22Rv1 (cell line): ENCODE measurements at regions not wholly inside any gene's neighbourhood (a gene's known extent, or its start where the extent isn't known, plus 50 kb on each side); places are given as distances from the start of the nearest gene placed in this dataset.

ENCODE experiments used
- H3K27ac ChIP-seq: fragments of 450-650 bp; 2 replicates; pipeline ENCODE4 v1.5.1; 2017
- ZFX ChIP-seq: fragments of 450-650 bp; IDR thresholded peaks from 2 replicates; pipeline ENCODE4 v1.6.1; 2017; ENCODE audit warnings: antibody characterized with exemption, borderline replicate concordance
- TF ChIP-seq, protein P1 (sequence below): fragments of 450-650 bp; IDR thresholded peaks from 2 replicates; pipeline ENCODE4 v1.5.1; 2017; ENCODE audit warnings: mild to moderate bottlenecking

DNA sequence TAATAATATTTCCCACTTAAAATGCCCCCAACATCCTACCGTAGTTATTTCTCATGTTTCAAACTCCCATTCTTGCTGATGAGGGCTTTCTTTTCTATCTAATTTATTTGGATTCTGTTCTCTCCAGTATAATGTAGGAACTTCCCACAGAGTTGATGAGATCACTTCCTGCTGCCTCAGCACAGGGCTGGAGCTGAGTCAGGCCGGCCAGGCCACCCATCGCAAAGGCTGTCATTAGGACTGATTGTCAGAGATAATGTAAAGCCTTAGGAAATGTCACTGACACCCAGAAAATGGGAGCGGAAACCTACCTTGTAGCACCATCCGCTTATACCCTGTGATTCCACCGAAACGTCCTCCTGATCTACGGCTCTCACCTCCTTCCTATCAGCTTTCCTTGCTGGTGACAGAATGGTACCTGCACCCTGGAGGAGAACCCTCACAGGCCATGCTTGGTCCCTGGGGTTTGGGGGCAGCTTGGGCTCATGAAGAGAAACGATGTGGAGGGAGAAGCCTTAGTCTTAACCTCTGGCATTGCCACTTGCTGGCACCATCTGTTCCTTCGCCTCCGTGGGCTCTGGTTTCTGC is 672.8 kb upstream of the ID2 start:
- no peak for TF ChIP-seq ZFX
- TF ChIP-seq, protein P1, sequence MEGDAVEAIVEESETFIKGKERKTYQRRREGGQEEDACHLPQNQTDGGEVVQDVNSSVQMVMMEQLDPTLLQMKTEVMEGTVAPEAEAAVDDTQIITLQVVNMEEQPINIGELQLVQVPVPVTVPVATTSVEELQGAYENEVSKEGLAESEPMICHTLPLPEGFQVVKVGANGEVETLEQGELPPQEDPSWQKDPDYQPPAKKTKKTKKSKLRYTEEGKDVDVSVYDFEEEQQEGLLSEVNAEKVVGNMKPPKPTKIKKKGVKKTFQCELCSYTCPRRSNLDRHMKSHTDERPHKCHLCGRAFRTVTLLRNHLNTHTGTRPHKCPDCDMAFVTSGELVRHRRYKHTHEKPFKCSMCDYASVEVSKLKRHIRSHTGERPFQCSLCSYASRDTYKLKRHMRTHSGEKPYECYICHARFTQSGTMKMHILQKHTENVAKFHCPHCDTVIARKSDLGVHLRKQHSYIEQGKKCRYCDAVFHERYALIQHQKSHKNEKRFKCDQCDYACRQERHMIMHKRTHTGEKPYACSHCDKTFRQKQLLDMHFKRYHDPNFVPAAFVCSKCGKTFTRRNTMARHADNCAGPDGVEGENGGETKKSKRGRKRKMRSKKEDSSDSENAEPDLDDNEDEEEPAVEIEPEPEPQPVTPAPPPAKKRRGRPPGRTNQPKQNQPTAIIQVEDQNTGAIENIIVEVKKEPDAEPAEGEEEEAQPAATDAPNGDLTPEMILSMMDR: no peak
- H3K27ac ChIP-seq: no peak overlapping the region

DNA sequence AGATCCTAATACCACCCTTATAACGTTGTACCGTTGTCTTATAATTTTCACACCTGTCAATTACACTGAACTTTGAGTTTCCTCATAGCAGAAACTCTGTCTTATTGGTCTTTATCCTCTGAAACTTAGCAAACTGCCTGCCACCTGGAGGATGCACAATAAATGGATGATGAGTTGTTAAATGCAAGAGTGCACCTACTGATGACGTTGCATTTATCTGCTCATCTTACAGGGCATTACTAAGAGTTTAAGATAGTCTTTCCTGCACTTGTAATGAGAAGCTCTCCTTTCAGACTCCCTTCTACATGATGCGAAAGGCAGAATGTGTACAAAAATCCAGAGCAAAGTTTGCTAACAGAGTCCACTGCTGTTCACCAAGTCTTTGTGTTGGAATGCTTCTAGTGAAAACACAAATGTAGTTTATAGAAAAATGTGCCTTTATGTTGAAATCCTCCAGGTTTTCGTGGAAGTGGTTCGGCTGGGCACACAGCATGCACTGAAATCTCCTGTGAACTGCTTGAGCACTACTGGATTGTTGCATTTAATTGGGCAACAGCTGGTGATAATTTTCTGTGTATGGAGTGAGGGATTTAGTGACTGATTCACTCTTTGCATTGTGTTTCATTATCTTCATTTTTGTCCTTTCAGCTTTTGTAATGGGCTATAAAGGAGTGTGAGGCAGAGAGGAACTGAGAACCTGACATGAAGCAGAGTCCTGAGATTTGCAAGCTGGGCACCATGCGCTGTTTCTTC is 665.8 kb upstream of the ID2 start:
- no peak overlapping the region for H3K27ac ChIP-seq

DNA sequence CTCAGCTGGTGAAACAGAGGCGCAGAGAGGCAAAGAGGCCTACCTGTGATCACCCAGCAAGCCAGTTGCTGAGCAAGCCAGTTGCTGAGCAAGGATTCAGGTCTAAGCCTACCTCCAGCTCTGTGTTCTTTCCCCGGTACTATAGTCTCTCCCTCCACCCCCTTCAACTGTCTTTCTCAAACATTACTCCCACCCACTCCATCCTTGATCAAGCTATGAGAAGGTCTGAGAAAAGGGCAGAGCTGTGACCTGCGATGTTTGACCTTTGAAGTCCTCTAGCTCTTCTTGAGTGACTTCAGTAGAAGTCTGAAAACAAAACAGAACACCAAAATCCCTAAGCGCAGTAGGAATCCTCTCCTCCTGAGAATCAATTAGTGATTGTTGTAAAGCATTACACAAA is 665.2 kb upstream of the ID2 start:
- TF ChIP-seq, protein P1: no peak
- TF ChIP-seq ZFX: no peak
- no peak overlapping the region for H3K27ac ChIP-seq

More for the DNA sequence above, 665.8 kb upstream of the ID2 start:
- TF ChIP-seq, protein P1: no peak

DNA sequence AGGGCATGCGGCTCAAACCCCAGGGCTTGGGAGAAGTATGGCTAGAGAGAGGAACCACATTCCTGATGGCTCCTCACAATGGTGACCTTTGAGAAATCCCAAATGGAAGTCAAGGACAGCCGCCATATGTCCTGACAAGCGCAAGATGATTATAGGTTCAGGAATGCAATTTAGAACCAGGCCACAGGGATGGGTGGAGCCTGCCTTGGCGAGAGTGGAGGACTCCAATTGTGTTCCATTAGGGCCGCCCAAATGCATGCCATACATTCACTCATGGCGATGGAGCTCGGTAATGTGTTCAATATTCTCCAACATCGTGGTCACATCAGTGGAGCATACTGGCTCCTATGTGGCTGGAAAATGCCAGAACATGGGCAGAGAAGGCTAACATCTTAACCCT is 662.9 kb upstream of the ID2 start:
- TF ChIP-seq, protein P1: no peak
- TF ChIP-seq ZFX: no peak
- H3K27ac ChIP-seq: no peak overlapping the region

DNA sequence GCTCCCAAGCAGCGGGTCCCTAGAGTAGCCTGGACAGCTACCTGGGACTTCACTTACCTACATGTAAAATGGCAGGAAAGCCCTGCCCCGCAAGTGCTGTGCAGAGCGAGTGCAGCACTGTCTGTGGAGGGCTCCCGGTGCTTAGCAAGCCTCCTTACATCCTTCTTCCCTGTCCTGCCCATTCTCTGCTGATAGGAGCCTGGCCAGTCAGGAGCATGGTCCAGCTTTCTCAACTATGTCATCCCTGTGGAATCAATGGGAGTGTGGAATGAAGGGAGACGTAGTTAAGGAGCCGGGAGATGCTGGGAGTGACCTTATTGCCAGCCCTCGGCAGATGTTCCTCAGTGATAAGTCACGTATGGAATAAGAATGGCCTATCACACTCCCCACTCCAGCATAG is 661.9 kb upstream of the ID2 start:
- no peak overlapping the region for H3K27ac ChIP-seq
- TF ChIP-seq, protein P1: no peak
- TF ChIP-seq ZFX: no peak

DNA sequence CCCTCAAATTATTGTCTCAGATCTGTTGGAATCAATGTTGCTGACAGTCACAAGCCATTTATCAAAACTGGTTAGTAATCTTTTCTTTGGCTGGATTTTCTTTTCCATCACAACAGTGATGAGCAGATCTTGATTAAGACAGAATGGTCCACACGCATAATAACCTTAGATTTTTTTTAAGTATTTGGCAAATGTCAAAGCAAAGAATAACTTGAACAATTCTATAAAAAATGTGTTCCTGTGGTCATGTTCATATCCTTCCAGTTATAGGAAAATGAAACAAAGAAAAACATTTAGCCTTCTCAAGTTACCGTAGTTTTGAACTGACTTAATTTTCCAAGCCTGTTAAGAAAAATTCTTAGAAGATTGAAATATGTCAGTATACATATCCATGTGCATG is 659.9 kb upstream of the ID2 start:
- H3K27ac ChIP-seq: no peak overlapping the region

More for the DNA sequence above, 659.9 kb upstream of the ID2 start:
- TF ChIP-seq, protein P1: no peak
- TF ChIP-seq ZFX: no peak
